NOMO-1 treated with DMSO at 0.1 percent for 48 hours (cell line): ENCODE measurements at regions not wholly inside any gene's neighbourhood (a gene's known extent, or its start where the extent isn't known, plus 50 kb on each side); places are given as distances from the start of the nearest gene placed in this dataset.

Experiments
- DNase-seq: peaks from one replicate; lab custom pipeline; 2025; ENCODE audit not compliant: unreplicated experiment; lab: John Stamatoyannopoulos, UW

DNA sequence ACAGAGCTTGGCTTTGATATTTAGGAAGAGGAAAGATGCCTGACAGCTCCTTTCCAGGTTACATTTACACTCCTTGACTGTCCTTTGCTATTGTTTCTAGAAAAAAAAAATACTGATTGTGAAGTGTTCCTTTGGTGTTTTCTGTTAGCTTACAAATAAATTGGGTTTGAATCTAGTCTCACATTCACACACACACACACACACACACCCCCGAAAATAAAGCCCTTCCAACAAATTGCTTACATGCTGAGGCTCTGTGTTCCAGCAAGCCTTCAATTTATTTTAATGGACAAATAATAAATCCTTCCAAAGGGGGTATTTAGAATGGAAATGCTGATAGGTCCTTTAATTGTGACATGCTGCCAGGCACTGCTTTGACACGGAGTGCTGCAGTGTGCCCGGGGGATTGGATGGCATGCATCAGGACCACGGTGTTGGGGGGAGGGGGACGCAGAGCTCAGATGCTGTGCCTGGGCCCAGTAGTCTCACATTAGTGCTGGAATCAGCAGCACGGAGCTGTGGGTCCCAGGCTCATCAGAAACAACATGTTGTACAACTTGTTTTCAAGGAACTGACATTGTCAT, 199.9 kb downstream of the CD83 start:
- DNase-seq = no peak

DNA sequence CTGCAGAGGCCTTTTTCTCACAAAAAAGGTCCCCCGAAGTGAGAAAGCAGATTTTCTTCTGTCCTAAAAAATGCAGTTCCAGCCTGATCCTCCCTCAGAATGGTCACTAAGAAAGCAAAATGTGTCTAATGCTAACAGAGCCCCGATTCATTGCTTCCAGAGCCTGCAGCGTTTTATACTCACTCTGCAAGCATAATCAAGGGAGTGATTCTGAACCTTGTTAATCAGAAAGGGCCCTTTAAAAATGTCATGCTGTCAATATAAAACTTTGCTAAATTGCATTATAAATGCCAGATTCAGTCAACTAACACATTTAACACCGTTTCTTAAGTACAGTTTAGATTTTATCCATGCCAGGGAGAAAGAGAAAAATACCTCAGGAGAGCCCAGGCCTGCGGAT, 202.8 kb downstream of the CD83 start:
- DNase-seq = no peak

DNA sequence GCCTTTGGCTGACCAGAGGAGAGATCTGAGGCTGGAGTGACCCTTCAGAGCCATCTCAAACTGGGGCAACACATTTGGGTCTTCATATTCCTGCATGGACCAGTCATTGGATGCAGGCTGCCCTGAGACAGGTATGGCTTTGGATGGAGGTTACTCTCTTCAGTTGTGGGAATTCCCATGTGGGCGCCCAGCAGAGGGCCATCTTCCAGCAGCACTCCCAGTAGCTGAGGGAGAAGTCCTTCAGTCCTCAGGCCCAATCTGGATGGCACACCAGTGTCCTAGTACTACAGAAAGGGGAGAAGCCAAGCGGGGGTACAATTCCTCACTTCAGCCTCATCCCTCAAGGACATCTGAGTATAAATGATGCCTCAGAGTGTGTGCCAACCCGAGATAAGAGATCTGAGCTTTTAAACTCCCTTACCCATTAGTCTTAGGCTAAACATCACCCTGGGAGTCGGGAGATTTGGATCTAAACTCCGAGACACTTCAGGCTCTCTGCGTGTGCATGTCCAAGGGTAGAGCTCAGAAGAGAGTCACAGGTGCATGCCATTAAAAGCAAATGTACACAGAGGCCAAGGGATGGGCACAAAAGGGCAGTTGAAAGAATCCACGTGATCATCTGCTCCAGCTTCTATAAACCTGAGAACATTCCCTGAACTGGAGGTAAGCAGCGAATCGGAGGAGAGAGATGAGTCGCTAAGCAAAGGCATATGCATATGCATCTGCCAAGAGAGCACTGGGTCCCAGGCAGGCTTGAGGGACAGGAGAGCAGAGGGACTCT, 204.6 kb downstream of the CD83 start:
- no peak for DNase-seq

DNA sequence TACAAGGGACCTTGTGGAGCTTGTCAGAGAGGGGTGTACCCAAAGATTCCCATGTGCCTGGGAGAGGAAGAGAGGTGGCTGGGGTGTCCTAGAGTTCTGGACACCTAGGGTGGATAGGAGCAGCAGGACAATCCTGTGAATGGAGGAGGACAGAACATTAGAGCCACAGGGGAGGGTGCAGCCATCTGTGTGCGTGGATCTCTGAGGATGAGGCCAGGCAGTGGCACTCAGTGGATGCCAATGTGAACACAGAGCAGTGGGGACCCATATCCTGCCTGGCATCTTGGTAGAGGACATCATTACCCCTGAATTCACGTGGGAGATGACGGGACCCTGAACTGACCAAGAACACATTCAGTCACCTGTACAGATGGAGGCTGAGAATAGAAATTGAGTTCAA, 205.3 kb downstream of the CD83 start:
- no peak for DNase-seq

DNA sequence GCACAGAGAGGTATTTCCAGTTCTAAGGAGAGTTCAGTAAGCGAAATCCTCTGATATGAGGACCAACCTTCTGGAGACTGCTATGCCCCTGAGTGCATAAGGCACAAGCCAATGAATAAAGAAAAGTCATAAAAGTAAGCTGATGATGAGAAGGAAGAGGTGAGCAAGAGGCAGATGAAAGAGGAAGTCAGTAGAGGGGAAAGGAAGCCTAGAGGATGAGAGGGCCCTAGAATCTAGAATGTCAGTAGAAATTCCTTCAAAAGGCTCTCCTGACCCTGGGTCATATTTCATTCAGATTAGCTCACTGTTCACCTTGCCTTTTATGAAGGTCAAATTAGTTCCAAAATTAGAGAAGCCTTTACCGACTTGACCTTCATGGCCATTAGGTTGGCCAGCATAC, 209.2 kb downstream of the CD83 start:
- DNase-seq = peak; percentile 27

DNA sequence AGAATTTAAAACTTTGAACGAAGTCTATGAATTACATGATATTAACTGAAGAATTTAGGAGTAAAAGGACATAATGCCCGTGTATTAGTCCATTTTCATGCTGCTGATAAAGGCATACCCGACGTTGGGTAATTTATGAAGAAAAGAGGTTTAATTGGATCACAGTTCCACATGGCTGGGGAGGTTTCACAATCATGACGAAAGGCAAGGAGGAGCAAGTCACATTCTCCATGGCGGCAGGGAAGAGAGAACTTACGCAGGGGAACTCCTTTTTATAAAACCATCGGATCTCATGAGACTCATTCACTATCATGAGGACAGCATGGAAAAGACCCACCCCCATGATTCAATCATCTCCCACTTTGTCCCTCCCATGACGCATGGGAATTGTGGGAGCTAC, 210.6 kb downstream of the CD83 start:
- DNase-seq = no peak

DNA sequence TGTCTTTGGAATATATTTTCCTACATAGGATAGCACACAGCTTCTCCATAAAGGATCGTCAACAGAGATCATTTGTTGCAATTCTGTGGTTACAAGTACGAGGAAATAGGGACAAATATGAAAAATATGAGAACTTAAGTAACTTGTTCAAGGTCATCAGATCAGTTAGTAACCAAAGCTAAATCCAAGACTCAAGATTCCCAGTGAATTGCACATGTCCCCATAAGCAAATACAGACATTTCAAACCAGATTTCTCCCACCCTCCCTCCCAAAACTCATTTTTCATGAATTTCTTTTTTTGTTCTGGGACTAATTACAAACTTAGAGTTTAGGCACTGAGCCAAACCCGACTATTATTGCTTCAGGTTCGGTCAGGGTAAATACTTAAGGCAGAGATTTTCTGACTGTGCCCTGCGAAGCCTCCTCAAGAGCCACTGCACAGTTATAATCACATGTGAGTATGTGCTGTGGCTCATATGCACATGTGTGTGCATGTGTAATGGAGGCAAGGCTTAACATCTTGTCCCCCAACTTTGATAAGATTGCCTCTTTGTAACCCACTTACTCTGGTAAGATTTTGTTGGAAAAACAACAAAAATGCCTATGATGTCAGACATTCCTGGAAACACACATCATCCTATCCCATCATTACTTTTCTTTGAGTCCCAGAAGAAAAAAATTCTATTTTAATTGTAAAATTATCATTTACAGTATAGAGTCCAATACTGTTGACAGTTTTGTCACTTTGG, 216.2 kb downstream of the CD83 start:
- DNase-seq = no peak

DNA sequence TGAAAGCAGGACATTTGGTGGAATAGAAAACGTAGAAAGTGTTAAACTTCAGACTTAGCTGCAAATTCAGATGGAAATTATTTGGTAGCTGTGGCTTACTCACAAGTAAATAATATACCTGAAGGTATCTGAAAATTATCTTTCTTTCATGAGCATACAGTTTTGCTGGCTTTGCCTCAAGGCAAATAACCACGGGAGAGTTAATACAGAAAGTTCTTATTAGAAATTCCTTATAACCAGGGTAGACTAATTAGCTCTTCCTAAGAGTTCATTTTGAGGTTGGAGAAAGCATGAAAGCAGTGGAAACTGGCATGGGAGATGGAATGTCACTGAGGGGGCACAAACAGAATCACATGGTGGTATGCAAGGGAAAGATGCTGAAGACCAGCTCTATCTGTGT, 217.5 kb downstream of the CD83 start:
- DNase-seq = no peak

DNA sequence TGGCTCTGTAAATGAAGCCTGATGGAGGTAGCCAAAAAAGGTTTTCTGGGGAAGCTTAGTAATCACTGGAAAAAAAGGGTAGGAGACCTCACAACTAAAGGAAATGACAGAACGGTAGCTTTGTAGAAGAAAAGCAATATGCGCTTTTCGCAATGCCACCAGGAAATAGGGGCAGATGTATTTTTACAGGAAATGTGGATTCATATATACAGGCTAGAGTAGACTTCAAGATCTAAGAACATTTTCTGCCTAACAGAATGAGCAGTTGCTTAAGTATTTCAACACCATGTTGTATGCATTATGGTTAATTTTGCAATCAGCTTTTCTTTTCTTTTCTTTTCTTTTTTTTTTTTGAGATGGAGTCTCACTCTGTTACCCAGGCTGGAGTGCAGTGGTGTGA, 219.6 kb downstream of the CD83 start:
- peak; percentile 88 for DNase-seq

DNA sequence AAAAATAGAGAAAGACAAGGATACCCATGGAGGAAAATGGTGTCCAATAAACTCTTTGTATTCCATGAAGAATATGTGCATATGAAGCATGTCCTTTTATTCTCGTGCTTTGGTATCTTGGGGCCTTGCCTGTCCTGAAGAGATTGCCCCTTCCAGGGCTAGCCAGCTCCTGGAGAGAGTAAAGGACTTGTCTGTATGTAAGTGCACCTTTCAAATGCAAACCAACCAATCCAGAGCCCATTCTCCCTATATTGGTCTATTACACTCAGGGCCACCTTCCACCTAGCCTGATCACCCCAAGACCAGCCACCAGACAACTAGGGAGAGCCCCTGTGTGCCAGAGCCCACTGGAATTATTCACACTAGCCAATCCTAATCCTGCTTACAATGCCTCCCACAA, 221.6 kb downstream of the CD83 start:
- no peak for DNase-seq

DNA sequence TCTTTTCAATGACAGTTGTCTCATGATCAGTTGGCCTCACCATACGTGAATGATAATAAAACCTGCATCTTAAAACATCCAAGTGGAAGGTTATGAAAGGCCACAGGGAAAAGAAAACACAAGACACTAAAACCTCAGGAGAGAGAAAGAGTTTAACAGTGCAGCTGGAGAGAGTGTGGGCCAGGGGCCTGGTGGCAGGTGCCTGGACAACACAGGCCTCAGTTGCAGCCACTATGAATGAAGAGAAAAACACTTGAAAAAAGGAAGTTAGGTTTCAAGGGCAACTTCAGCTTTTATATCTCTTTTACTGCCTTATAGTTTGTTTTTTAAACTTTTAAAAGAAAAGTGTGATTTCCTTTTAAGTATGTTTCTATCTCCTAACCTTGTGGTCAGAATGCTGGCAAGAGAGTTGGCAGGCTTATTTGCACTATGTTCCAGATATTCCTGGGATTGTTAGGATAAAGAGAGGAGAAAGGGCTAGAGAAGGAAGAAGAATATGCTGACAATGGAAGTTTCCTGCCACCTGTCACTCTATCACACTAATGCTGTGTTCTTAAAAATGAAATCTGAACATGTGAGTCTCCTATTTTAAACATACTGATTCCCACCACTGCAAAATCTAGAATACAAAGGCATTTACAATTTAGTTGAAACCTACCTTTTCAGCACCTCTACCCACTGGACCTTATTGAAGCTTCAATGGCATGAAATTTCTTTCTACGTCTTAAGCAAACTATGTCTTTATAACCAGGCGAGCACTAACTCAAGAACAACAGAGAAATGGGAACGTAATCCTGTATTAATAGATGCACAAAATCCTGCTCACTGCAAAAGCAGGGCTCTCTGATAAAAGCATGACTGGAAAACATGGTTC, 222.4 kb downstream of the CD83 start:
- DNase-seq = peak; percentile 24

DNA sequence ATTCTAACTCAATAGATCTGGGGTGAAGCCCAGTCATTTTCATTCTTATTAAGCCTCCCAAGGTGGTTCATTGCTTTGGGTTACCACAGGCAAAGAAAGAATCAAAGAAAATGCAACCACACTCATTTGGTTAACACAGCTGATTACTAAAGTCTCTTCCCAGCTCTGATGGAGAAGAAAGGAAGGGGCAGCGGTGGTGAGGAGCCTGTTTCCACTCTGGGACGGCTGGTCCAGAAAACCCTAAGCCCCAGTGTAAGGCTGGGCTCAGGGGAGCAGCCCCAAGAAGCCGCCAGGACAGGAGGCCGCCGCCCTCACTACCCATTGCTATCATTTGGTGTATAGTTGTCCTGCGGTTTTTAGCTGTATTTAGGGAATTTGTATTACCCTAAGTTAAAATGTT, 226.9 kb downstream of the CD83 start:
- DNase-seq = no peak

DNA sequence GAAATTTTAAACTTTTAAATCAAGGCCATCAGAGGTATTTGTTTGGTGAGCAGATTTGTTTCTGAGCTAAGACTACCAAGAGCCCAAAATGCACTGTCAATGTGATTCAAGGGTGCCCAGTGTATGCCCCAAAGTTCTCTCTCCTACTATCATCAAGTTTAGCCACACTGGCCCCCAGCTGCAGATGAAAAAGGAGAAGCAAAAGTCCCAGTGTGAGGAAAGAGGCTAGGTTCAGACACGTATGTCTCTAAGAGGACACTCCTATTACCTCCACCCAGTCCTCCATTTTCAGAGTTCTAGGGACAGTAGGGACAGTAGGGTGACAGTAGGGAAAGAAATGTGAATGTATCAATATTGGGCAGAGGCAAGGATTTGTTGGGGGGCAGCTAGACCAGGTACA, 230.8 kb downstream of the CD83 start:
- DNase-seq = peak; percentile 80

DNA sequence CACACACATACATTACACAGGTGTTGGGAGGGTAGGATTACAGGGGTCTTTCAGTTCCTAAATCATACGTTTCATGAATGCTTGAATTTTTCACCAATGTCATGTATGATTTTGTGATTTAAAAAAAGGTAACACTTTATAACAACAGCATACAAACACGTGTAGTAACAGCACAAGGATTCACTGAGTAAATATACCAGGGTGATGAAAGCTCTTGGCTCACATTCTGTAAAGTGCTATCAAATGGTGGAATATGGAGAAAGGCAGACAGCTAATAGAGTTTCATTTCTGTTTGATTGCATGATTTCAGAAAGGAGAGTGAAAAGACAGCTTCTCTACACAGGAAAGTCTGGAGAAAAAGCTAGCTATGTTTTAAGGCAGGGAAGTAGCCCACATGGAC, 231.9 kb downstream of the CD83 start:
- DNase-seq = no peak

DNA sequence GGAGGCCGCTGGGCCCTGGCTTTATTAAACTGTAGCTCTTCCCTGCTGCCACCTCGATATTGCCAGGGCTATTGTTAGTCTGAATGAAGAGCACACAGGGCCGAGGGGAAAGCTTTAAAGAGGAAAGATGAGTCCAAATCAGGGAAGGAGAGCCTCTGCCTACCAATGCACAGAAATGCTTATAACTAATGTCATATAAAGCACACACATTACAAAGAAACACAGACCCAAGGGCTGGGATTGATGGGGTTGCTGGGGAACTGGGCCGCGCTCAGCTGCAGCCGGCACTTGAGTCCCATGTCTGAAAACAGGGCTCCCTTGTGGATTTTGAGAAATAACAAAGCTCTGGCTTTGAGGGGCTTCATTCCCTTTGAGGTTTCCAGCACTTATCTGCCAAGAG, 232.6 kb downstream of the CD83 start:
- no peak for DNase-seq

DNA sequence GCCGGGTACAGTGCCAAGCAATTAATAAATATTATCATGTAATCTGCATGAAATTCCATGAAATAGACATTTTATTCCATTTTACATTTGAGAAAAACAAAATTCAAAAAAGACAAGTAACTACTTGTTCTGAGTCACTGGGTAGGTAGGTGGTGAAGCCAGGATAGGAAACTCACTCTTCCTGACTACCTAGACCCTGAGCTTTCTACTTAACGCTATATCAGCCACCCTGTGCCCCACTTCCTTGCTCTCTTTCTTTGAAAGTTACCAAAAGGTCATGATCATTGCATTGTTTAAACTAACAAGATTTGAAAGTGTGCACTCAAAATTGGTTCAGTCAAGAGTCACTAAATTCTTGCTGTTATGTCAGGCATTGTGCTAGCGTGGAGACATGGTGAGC, 235.7 kb downstream of the CD83 start:
- DNase-seq = no peak

DNA sequence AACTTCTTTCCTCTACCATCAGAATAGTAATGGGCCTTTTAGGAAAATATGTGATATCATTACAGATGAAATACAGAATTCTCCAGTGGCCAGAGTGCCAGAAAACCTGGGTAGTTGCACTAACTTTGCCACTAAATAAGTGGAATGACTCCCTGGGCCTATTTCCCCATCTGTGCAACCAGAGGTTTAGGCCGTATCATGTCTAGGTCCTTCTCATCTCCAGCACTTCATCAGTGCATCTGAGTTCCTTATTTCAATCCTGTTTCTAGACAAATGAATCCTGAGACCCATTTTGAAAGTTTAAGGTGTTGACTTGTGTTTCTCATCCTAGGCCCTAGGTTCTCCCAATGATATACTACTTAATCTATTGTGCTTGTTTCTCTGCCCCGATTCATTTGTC, 236.2 kb downstream of the CD83 start:
- DNase-seq = peak; percentile 13

DNA sequence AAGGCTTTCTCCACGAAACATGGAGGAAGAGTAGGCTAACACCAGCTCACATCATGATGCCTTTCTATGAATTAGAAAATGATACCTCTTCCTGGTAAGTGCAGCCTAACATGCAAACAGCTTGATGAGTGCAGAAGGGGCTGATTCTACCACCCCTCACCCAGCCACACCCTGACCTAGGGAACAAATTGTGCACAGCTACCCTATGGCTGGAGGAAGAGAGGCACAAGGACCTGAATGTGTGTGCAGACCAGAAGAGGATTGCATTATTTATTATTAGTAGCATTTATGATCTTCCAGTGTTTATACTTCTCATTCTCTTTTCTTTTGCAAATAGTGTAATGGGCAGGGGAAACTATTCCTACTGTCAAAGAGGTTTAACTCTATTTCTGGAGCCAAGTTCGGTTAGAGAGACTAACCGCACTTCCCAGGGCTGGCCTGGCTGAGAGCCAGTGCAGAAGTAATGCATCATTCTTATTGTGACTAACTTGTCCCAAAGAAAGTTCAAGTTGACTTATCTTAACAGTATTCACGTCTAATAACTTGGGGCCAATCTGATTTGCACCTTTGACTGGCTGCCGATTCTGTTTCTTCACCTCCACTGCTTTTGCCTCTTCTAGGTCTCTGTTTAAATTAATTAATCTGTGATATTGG, 237.5 kb downstream of the CD83 start:
- peak; percentile 82 for DNase-seq

DNA sequence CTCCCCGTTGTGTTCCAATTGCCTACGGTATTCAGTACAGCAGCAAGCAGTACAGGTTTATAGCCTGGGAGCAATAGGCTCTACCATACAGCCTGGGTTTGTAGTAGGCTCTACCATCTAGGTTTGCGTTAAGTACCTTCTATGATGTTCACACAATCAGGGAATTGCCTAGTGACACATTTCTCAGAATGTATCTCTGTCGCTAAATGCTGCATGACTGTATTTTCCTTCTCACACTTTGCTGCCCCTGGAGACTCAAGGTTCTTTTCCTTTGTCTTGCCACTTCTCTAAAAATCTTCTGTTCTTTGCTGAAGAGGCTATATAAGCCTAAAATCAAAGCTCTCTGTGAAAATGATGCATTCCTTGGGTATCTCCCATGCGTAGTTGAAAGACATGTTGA, 241.9 kb downstream of the CD83 start:
- DNase-seq = no peak

DNA sequence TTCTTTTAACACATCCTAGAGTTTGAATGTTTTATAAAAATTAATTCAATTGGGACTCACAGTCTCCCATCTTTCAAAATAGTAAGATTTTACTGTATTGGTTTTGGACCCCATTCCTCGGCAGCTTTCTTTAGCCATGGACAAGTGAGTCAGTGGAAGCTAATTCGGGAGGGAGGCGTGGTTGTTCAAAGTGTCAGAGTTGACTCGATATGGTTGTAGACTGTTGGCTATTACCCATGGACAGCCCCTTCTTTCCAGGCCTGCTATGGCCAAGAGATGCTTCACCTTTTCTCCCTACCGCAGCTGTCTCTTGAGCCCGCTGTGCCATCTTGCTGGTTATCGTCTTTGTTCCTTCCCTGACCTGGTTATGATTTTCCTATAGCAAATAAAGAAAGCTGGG, 243.0 kb downstream of the CD83 start:
- no peak for DNase-seq

DNA sequence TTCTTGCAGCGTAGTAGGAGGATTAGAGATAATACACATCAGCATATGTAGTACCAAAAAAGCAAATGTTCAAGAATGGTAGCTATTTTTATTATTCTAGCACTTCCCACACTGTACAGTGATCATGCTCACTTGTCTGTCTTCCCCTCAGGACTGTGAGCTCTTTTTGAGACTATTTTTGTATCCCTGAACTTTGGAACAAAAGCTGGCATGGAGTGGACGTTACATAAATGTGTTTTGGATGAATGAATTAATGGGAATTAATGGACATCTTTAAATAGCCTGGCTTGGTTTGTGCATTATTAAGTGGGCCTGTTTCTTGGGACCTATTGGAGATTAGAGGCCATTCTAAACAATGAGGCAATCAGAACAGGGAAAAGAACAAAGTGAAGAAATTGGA, 243.7 kb downstream of the CD83 start:
- no peak for DNase-seq
